Loucy (cell line): ENCODE measurements at regions not wholly inside any gene's neighbourhood (a gene's known extent, or its start where the extent isn't known, plus 50 kb on each side); places are given as distances from the start of the nearest gene placed in this dataset.

Experiments
- H2AFZ ChIP-seq: fragments of 200-600 bp; sonication (generic); 2 replicates; pipeline ENCODE4 v1.6.0; 2016; ENCODE audit warnings: antibody characterized with exemption, mild to moderate bottlenecking, low read length, moderate library complexity
- H3F3A ChIP-seq: fragments of 200-600 bp; 2 replicates; pipeline ENCODE4 v1.6.0; 2016; ENCODE audit warnings: antibody characterized with exemption, low read depth, mild to moderate bottlenecking
- H3K27me3 ChIP-seq: fragments of 200-600 bp; sonication (generic); 2 replicates; pipeline ENCODE4 v1.6.1; 2014; ENCODE audit warnings: low read length, mild to moderate bottlenecking; ENCODE audit not compliant: insufficient read depth, poor library complexity, severe bottlenecking
- H3K36me3 ChIP-seq: fragments of 200-600 bp; sonication (generic); 2 replicates; pipeline ENCODE4 v1.6.1; 2016; ENCODE audit warnings: low read length; ENCODE audit not compliant: insufficient read depth
- H3K4me1 ChIP-seq: fragments of 200-600 bp; sonication (generic); 2 replicates; pipeline ENCODE4 v1.5.1; 2014; ENCODE audit warnings: low read length, mild to moderate bottlenecking; ENCODE audit not compliant: insufficient read depth, poor library complexity, severe bottlenecking
- H3K4me2 ChIP-seq: fragments of 200-600 bp; sonication (generic); 2 replicates; pipeline ENCODE4 v1.6.0; 2014; ENCODE audit warnings: antibody characterized with exemption, low read length, low read depth, mild to moderate bottlenecking; ENCODE audit not compliant: poor library complexity, severe bottlenecking
- H3K4me3 ChIP-seq: fragments of 200-600 bp; sonication (generic); 2 replicates; pipeline ENCODE4 v1.5.1; 2014; ENCODE audit warnings: low read length, mild to moderate bottlenecking, mixed read lengths; ENCODE audit not compliant: poor library complexity, severe bottlenecking
- H3K79me2 ChIP-seq: fragments of 200-600 bp; sonication (generic); 2 replicates; pipeline ENCODE4 v1.6.1; 2014; ENCODE audit warnings: low read length; ENCODE audit not compliant: insufficient read depth
- H3K9ac ChIP-seq: fragments of 200-600 bp; sonication (generic); 2 replicates; pipeline ENCODE4 v1.6.0; 2014; ENCODE audit warnings: mild to moderate bottlenecking, low read depth, low read length, moderate library complexity; ENCODE audit not compliant: poor library complexity, severe bottlenecking
- H3K9me2 ChIP-seq: fragments of 200-600 bp; sonication (generic); replicated peaks from 2 replicates; pipeline ENCODE4 v1.6.1; 2016; ENCODE audit warnings: low read depth, low read length, mixed read lengths
- H3K9me3 ChIP-seq: fragments of 200-600 bp; sonication (generic); 2 replicates; pipeline ENCODE4 v1.6.1; 2014; ENCODE audit warnings: mild to moderate bottlenecking, antibody characterized with exemption, low read length, low read depth; ENCODE audit not compliant: insufficient read depth
- H4K20me1 ChIP-seq: fragments of 200-600 bp; sonication (generic); 2 replicates; pipeline ENCODE4 v1.6.0; 2014; ENCODE audit warnings: antibody characterized with exemption, low read length, mild to moderate bottlenecking; ENCODE audit not compliant: insufficient read depth, poor library complexity, severe bottlenecking
- CTCF ChIP-seq: fragments of 200-600 bp; sonication (generic); conservative IDR thresholded peaks from 2 replicates; pipeline ENCODE4 v1.5.1; 2014; ENCODE audit warnings: mild to moderate bottlenecking, antibody characterized with exemption, low read length
- EZH2phosphoT487 ChIP-seq: fragments of 200-600 bp; IDR thresholded peaks from 2 replicates; pipeline ENCODE4 v1.6.1; 2018; ENCODE audit warnings: antibody characterized with exemption, mild to moderate bottlenecking, moderate library complexity, borderline replicate concordance

- H3F3A ChIP-seq: no peaks in the 10 kb centered on the region
- no peaks in the 10 kb centered on the region for H3K36me3 ChIP-seq
- no peaks in the 10 kb centered on the region for H3K9me2 ChIP-seq
- H3K4me3 ChIP-seq: no peak overlapping the region
- no peak for TF ChIP-seq CTCF
- no peak for TF ChIP-seq EZH2phosphoT487
- H3K9ac ChIP-seq: no peak overlapping the region
- no peaks in the 10 kb centered on the region for H3K27me3 ChIP-seq
- no peak overlapping the region for H3K4me2 ChIP-seq
- H3K9me3 ChIP-seq: no peaks in the 10 kb centered on the region
- H3K4me1 ChIP-seq: no peaks in the 10 kb centered on the region
- no peak overlapping the region for H2AFZ ChIP-seq
- H4K20me1 ChIP-seq: no peaks in the 10 kb centered on the region
- no peaks in the 10 kb centered on the region for H3K79me2 ChIP-seq
Observed at GRCh38 chr2:143847257-143847656, 672.7 kb downstream of the ZEB2 start.

GRCh38 chr2:143844986-143845385, 674.9 kb downstream of the ZEB2 start:
- Histone ChIP-seq H3K4me3 (no peak overlapping the region), H3K9me2 (no peaks in the 10 kb centered on the region), H4K20me1 (no peaks in the 10 kb centered on the region), H2AFZ (no peak overlapping the region), H3K4me1 (no peaks in the 10 kb centered on the region), H3K79me2 (no peaks in the 10 kb centered on the region), H3K36me3 (no peaks in the 10 kb centered on the region), H3K9me3 (no peaks in the 10 kb centered on the region), H3K4me2 (no peak overlapping the region), H3K27me3 (no peaks in the 10 kb centered on the region), H3F3A (no peaks in the 10 kb centered on the region), H3K9ac (no peak overlapping the region)
- TF ChIP-seq CTCF (no peak), EZH2phosphoT487 (no peak)

- Histone ChIP-seq H3K9me2 (no peaks in the 10 kb centered on the region), H3K36me3 (no peaks in the 10 kb centered on the region), H3K4me2 (no peak overlapping the region), H3K79me2 (no peaks in the 10 kb centered on the region), H2AFZ (no peak overlapping the region), H3K4me3 (no peak overlapping the region), H3K9me3 (no peaks in the 10 kb centered on the region), H3K9ac (no peak overlapping the region), H3K4me1 (no peaks in the 10 kb centered on the region), H3K27me3 (no peaks in the 10 kb centered on the region), H3F3A (no peaks in the 10 kb centered on the region), H4K20me1 (no peaks in the 10 kb centered on the region)
- TF ChIP-seq EZH2phosphoT487: no peak
- no peak for TF ChIP-seq CTCF
Observed at GRCh38 chr2:143843686-143844085, 676.2 kb downstream of the ZEB2 start.
